Upper lobe of left lung (tissue), 4 donors: ENCODE measurements at regions not wholly inside any gene's neighbourhood (a gene's known extent, or its start where the extent isn't known, plus 50 kb on each side); places are given as distances from the start of the nearest gene placed in this dataset.

ENCODE experiments used
- EP300 ChIP-seq, 4 donors: sonication (generic); formaldehyde crosslinking; IDR thresholded peaks; one replicate each; pipeline ENCODE4 v1.5.1; 2017; ENCODE audit warnings: antibody characterized with exemption in 4 of 4, control low read depth in 2 of 4
- POLR2A ChIP-seq, 4 donors: fragments of 450-650 bp; IDR thresholded peaks; one replicate each; pipeline ENCODE4 v1.5.1; 2016 to 2017; ENCODE audit warnings: antibody characterized with exemption in 4 of 4, mild to moderate bottlenecking in 2 of 4
- POLR2AphosphoS5 ChIP-seq, 2 donors: sonication (generic); formaldehyde crosslinking; IDR thresholded peaks; one replicate each; pipeline ENCODE4 v1.5.1; 2017; ENCODE audit warnings: antibody characterized with exemption in 2 of 2
- TF ChIP-seq, protein P1 (sequence below), 6 experiments: fragments of 450-650 bp in 4 of 6; fragments of 200-600 bp in 2 of 6; sonication (generic) in 2 of 6; IDR thresholded peaks; one replicate each; pipeline ENCODE4 v1.5.1; 2016 to 2019; ENCODE audit warnings: antibody characterized with exemption in 6 of 6

DNA sequence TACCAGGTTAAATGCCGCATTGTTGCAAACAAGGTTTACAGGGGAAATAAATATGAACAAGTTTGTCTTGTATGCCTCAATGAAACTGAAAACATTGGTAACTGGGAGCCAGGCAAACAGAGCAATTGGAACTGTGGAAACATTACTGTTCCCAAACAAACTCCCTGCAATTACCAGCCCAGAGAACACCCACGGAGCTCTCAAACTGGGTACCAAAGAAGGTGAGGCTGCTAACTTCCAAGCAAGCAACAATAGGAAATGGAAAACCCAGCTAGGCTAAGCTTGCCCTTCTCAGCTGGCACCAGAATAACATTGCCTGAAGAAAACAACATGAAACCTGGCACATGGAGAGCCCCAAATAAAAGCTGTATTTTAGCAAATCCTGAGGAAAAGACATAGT lies 218.9 kb upstream of the THRB start:
- TF ChIP-seq, protein P1, sequence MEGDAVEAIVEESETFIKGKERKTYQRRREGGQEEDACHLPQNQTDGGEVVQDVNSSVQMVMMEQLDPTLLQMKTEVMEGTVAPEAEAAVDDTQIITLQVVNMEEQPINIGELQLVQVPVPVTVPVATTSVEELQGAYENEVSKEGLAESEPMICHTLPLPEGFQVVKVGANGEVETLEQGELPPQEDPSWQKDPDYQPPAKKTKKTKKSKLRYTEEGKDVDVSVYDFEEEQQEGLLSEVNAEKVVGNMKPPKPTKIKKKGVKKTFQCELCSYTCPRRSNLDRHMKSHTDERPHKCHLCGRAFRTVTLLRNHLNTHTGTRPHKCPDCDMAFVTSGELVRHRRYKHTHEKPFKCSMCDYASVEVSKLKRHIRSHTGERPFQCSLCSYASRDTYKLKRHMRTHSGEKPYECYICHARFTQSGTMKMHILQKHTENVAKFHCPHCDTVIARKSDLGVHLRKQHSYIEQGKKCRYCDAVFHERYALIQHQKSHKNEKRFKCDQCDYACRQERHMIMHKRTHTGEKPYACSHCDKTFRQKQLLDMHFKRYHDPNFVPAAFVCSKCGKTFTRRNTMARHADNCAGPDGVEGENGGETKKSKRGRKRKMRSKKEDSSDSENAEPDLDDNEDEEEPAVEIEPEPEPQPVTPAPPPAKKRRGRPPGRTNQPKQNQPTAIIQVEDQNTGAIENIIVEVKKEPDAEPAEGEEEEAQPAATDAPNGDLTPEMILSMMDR (IDR thresholded peaks at IDR 0.05): no peak
- TF ChIP-seq EP300 (IDR thresholded peaks at IDR 0.05) (no peak), POLR2A (IDR thresholded peaks at IDR 0.05) (no peak), POLR2AphosphoS5 (IDR thresholded peaks at IDR 0.05) (no peak)
